ENCODE measurements at regions not wholly inside any gene's neighbourhood (a gene's known extent, or its start where the extent isn't known, plus 50 kb on each side); places are given as distances from the start of the nearest gene placed in this dataset.

- DNase-seq (ENCODE audit: low spot score): no peak
Measured at GRCh38 chr6:114436691-114437090, 93.9 kb upstream of the HS3ST5 start.

GRCh38 chr6:114435985-114436384 is 93.2 kb upstream of the HS3ST5 start:
- DNase-seq (ENCODE audit: low spot score): no peak

- no peak for DNase-seq (ENCODE audit: low spot score)
Measured at GRCh38 chr6:114432400-114432799, 89.6 kb upstream of the HS3ST5 start.

GRCh38 chr6:114431641-114432040 is 88.8 kb upstream of the HS3ST5 start:
- no peak for DNase-seq (ENCODE audit: low spot score)

GRCh38 chr6:114430534-114431124 is 87.8 kb upstream of the HS3ST5 start:
- DNase-seq (ENCODE audit: low spot score): no peak

- DNase-seq (ENCODE audit: low spot score): no peak
Measured at GRCh38 chr6:114428341-114428740, 85.5 kb upstream of the HS3ST5 start.

- DNase-seq (ENCODE audit: low spot score): no peak
Measured at GRCh38 chr6:114421199-114421598, 78.4 kb upstream of the HS3ST5 start.

- DNase-seq (ENCODE audit: low spot score): no peak
Measured at GRCh38 chr6:114419175-114419574, 76.4 kb upstream of the HS3ST5 start.

GRCh38 chr6:114418304-114418972 is 75.6 kb upstream of the HS3ST5 start:
- no peak for DNase-seq (ENCODE audit: low spot score)

- no peak for DNase-seq (ENCODE audit: low spot score)
Measured at GRCh38 chr6:114407426-114408035, 64.7 kb upstream of the HS3ST5 start.

GRCh38 chr6:114404339-114404955 is 61.6 kb upstream of the HS3ST5 start:
- DNase-seq (ENCODE audit: low spot score): no peak

- DNase-seq (ENCODE audit: low spot score): no peak
Measured at GRCh38 chr6:114403858-114404257, 61.0 kb upstream of the HS3ST5 start.

- DNase-seq (ENCODE audit: low spot score): no peak
Measured at GRCh38 chr6:114398481-114398880, 55.7 kb upstream of the HS3ST5 start.

All from mucosa of gallbladder (tissue), 1 donor.